ENCODE measurements at regions not wholly inside any gene's neighbourhood (a gene's known extent, or its start where the extent isn't known, plus 50 kb on each side); places are given as distances from the start of the nearest gene placed in this dataset.

DNA sequence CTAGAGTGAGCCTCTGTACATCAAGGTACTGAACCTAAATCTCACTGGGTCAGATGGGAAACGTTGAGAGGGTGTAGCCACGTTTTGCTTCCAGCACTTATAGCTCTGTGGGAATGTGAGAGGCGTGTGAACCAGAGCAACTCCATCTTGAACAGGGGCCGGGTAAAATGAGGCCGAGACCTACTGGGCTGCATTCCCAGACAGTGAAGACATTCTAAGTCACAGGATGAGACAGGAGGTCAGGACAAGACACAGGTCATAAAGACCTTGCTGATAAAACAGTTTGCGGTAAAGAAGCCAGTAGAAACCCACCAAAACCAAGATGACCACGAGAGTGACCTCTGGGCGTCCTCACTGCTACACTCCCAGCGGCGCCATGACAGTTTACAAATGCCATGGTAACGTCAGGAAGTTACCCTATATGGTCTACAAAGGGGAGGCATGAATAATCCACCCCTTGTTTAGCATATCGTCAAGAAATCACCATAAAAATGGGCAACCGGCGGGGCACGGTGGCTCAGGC lies 63.4 kb upstream of the NCOR2 start:
- TF ChIP-seq, protein P1, sequence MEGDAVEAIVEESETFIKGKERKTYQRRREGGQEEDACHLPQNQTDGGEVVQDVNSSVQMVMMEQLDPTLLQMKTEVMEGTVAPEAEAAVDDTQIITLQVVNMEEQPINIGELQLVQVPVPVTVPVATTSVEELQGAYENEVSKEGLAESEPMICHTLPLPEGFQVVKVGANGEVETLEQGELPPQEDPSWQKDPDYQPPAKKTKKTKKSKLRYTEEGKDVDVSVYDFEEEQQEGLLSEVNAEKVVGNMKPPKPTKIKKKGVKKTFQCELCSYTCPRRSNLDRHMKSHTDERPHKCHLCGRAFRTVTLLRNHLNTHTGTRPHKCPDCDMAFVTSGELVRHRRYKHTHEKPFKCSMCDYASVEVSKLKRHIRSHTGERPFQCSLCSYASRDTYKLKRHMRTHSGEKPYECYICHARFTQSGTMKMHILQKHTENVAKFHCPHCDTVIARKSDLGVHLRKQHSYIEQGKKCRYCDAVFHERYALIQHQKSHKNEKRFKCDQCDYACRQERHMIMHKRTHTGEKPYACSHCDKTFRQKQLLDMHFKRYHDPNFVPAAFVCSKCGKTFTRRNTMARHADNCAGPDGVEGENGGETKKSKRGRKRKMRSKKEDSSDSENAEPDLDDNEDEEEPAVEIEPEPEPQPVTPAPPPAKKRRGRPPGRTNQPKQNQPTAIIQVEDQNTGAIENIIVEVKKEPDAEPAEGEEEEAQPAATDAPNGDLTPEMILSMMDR (conservative IDR thresholded peaks at IDR 0.05; ENCODE audit: low read depth, low read length): no peak
- H3K4me3 ChIP-seq (ENCODE audit: low read depth, low read length): no peak overlapping the region
- DNase-seq (ENCODE audit: low read depth): peak; percentile 42

DNA sequence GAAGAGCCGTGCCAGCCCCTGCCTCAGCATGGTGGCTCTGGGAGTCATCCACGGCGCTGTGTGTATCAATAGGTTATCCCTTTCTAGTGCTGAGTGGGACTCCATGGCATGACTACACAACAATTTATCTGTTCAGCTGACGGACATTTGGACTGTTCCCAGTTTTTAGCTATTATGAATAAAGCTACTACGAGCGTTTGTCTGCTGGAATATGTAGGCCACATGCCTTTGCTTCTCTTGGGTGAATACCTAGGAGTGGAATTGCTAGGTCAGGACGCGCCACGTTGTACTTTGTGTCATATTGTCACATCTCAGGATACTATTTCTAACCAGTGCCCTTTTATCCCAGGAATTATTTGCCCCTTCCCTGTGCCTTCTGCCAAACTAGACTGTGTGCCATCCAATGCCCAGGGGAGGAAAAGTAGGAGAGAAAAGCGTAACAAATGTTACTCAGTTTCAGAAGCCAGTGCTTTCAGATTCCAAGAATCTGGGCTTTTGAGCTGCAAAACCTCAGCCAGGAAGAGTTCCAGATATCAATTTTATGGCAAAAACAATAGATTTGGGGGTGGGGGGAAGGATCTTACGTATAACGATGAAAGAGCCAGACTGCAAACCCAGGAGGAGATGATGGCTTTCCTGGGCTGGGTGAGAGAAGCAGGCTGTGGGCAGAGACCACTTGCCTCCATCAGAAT lies 62.5 kb upstream of the NCOR2 start:
- no peak for DNase-seq (ENCODE audit: low read depth)

DNA sequence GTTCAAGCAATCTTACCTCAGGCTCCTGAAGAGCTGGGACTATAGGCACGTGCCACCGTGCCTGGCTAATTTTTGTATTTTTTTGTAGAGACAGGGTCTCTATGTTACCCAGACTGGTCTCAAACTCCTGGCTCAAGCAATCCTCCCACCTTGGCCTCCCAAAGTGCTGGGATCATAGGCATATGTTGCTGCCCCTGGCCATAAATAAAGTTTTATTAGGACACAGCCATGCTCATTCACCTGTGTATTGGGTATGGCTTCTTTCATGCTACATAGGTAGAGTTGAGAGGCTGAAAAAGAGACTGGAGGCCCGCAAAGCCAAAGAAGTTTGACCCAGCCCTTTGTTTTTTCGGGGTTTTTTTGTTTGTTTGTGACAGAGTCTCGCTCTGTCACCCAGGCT lies 61.7 kb upstream of the NCOR2 start:
- H3K4me3 ChIP-seq (ENCODE audit: low read depth, low read length): no peak overlapping the region
- DNase-seq (ENCODE audit: low read depth): no peak
- TF ChIP-seq, protein P1 (conservative IDR thresholded peaks at IDR 0.05; ENCODE audit: low read depth, low read length): no peak

More for the DNA sequence above, 62.5 kb upstream of the NCOR2 start:
- TF ChIP-seq, protein P1 (conservative IDR thresholded peaks at IDR 0.05; ENCODE audit: low read depth, low read length): no peak
- H3K4me3 ChIP-seq (ENCODE audit: low read depth, low read length): no peak overlapping the region

DNA sequence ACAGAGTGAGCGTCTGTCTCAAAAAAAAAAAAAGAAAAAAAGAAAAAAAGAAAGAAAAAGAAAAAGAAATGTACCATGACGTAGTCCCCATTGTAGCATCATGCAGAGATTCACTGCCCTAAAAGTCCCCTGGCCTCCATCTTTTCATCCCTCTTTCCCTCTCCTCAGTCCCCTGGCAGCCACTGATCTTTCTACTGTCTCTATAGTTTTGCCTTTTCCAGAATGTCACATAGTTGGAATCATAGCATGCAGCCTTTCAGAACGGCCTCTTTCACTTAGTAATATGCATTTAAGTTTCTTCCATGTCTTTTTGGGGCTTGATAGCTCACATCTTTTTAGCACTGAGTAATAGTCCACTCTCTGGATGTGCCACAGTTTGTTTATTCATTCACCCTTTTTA lies 60.5 kb upstream of the NCOR2 start:
- TF ChIP-seq, protein P1 (conservative IDR thresholded peaks at IDR 0.05; ENCODE audit: low read depth, low read length): no peak
- no peak overlapping the region for H3K4me3 ChIP-seq (ENCODE audit: low read depth, low read length)

DNA sequence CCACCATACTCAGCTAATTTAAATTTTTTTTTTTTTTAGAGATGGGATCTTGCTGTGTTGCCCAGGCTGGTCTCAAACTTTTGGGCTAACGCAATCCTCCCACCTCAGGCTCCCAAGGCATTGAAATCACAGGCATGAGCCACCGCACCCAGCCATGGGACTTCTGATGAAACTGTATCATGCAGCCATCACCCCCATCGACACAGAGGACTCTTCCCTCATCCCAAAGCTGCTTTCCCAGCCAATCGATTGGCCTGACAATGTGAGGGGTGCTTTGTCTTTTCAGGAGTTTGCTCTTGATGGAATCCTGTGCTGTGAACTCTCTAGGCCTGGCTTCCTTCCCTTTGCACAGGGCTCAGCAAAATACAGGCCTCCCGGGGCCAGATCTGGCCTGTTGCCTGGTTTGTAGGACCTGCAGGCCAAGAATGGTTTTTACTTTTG lies 59.6 kb upstream of the NCOR2 start:
- H3K4me3 ChIP-seq (ENCODE audit: low read depth, low read length): no peak overlapping the region
- TF ChIP-seq, protein P1 (conservative IDR thresholded peaks at IDR 0.05; ENCODE audit: low read depth, low read length): no peak
- peak; percentile 93 for DNase-seq (ENCODE audit: low read depth)

More for the DNA sequence above, 60.5 kb upstream of the NCOR2 start:
- DNase-seq (ENCODE audit: low read depth): no peak

DNA sequence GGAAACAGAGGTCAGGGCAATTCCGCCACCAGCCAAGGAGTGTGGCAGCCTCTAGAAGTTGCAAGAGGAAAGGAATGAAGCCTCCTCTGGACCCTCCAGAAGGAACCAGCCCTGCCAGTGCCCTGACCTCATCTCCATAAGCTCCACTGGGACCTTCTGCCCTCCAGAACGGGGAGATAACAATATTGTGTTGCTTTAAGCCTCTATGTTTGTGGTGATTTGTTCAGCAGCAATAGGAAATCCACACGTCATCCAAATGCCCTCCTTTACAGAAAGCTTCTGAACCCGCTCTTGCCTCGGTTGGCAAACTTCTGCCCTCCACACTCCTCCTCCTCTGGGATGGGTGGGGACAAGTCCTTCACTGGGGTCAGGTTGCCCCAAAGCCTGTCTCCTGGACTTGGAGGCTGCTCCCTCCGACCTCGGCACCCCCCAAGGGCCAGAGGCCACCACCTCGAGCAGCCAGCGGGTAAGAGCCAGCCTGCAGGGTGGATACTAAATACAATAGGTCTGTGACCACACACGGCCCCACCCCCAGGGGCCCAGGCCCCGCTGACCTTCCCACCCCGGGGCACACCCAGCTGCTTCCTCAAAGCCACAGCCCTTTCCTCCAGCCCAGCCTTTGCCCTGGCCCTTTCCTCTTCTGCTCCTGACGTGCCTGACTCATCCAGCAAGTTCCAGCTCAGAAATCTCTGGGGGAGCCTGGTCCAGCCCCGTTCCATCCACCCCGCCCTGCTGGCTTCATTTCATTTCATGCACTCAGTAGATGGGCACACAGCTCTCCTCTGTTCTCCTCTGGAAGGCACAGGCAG lies 58.7 kb upstream of the NCOR2 start:
- TF ChIP-seq, protein P1 (conservative IDR thresholded peaks at IDR 0.05; ENCODE audit: low read depth, low read length): no peak
- DNase-seq (ENCODE audit: low read depth): peak; percentile 74
- no peak overlapping the region for H3K4me3 ChIP-seq (ENCODE audit: low read depth, low read length)
